H9 (cell line): ENCODE measurements at regions not wholly inside any gene's neighbourhood (a gene's known extent, or its start where the extent isn't known, plus 50 kb on each side); places are given as distances from the start of the nearest gene placed in this dataset.

Experiments used
- DNase-seq: peaks from one replicate; pipeline ENCODE4 v3.0.0-alpha.2; 2017
- H2AFZ ChIP-seq: one replicate; pipeline ENCODE4 v1.6.1; 2013; ENCODE audit warnings: mild to moderate bottlenecking, low read length, control low read depth, moderate library complexity
- H2AK5ac ChIP-seq: 2 replicates; pipeline ENCODE4 v1.6.1; 2013; ENCODE audit warnings: low read length, control low read depth, mixed read lengths; ENCODE audit not compliant: insufficient read length
- H2BK120ac ChIP-seq: one replicate; pipeline ENCODE4 v1.6.1; 2013; ENCODE audit warnings: low read depth, mild to moderate bottlenecking, low read length, control low read depth, inconsistent platforms; ENCODE audit not compliant: poor library complexity, severe bottlenecking
- H2BK12ac ChIP-seq: 2 replicates; pipeline ENCODE4 v1.6.1; 2013; ENCODE audit warnings: low read length, control low read depth, mixed read lengths, low read depth; ENCODE audit not compliant: insufficient read length
- H2BK15ac ChIP-seq: 2 replicates; pipeline ENCODE4 v1.6.1; 2013; ENCODE audit warnings: low read depth, low read length, control low read depth
- H2BK20ac ChIP-seq: one replicate; pipeline ENCODE4 v1.6.1; 2013; ENCODE audit warnings: low read depth, mild to moderate bottlenecking, low read length, control low read depth, inconsistent platforms; ENCODE audit not compliant: poor library complexity, severe bottlenecking
- H2BK5ac ChIP-seq: 2 replicates; pipeline ENCODE4 v1.6.1; 2013; ENCODE audit warnings: low read length, control low read depth, mixed read lengths; ENCODE audit not compliant: insufficient read length
- H3K14ac ChIP-seq: 2 replicates; pipeline ENCODE4 v1.6.1; 2013; ENCODE audit warnings: low read length, control low read depth; ENCODE audit not compliant: insufficient read depth
- H3K18ac ChIP-seq: 2 replicates; pipeline ENCODE4 v1.6.1; 2013; ENCODE audit warnings: low read depth, mild to moderate bottlenecking, mixed read lengths, low read length, control low read depth; ENCODE audit not compliant: insufficient read length
- H3K23ac ChIP-seq: 2 replicates; pipeline ENCODE4 v1.6.1; 2013; ENCODE audit warnings: low read length, control low read depth, mixed read lengths, low read depth; ENCODE audit not compliant: insufficient read length
- H3K23me2 ChIP-seq: 2 replicates; pipeline ENCODE4 v1.6.1; 2013; ENCODE audit warnings: low read depth, mild to moderate bottlenecking, mixed read lengths, low read length, control low read depth; ENCODE audit not compliant: insufficient read length, poor library complexity, severe bottlenecking
- H3K27ac ChIP-seq: 2 replicates; pipeline ENCODE4 v1.5.1; 2013; ENCODE audit warnings: low read length, control low read depth, mixed read lengths, low read depth; ENCODE audit not compliant: insufficient read length
- H3K27me3 ChIP-seq: 2 replicates; pipeline ENCODE4 v1.6.1; 2013; ENCODE audit warnings: low read length, control low read depth, inconsistent platforms; ENCODE audit not compliant: insufficient read depth
- H3K4ac ChIP-seq: 2 replicates; pipeline ENCODE4 v1.6.1; 2013; ENCODE audit warnings: low read depth, mild to moderate bottlenecking, control low read depth, inconsistent platforms, low read length, moderate library complexity
- H3K4me1 ChIP-seq: 2 replicates; pipeline ENCODE4 v1.6.1; 2013; ENCODE audit warnings: low read length, control low read depth, inconsistent platforms; ENCODE audit not compliant: insufficient read depth
- H3K4me2 ChIP-seq: 2 replicates; pipeline ENCODE4 v1.6.1; 2013; ENCODE audit warnings: low read length, control low read depth, mixed read lengths; ENCODE audit not compliant: insufficient read length, insufficient read depth
- H3K56ac ChIP-seq: 2 replicates; pipeline ENCODE4 v1.6.1; 2013; ENCODE audit warnings: low read depth, mild to moderate bottlenecking, mixed read lengths, low read length, control low read depth; ENCODE audit not compliant: insufficient read length
- H3K79me1 ChIP-seq: 2 replicates; pipeline ENCODE4 v1.6.1; 2013; ENCODE audit warnings: low read depth, mild to moderate bottlenecking, moderate library complexity, low read length, control low read depth, inconsistent platforms; ENCODE audit not compliant: insufficient read depth, poor library complexity, severe bottlenecking
- H3K79me2 ChIP-seq: 2 replicates; pipeline ENCODE4 v1.6.1; 2013; ENCODE audit warnings: low read length, control low read depth, inconsistent platforms; ENCODE audit not compliant: insufficient read depth
- H3K9ac ChIP-seq: 2 replicates; pipeline ENCODE4 v1.6.1; 2013; ENCODE audit warnings: low read length, control low read depth, mixed read lengths; ENCODE audit not compliant: insufficient read length; ENCODE audit errors: extremely low read depth
- H3K9me3 ChIP-seq: one replicate; pipeline ENCODE4 v1.6.1; 2013; ENCODE audit warnings: low read depth, low read length, inconsistent platforms; ENCODE audit not compliant: control insufficient read depth
- H3T11ph ChIP-seq: one replicate; pipeline ENCODE4 v1.6.1; 2013; ENCODE audit warnings: mild to moderate bottlenecking, low read length, control low read depth, inconsistent platforms
- H4K20me1 ChIP-seq: one replicate; pipeline ENCODE4 v1.6.1; 2013; ENCODE audit not compliant: control insufficient read depth, insufficient read length, insufficient read depth
- H4K5ac ChIP-seq: 2 replicates; pipeline ENCODE4 v1.6.1; 2013; ENCODE audit warnings: low read depth, mild to moderate bottlenecking, mixed read lengths, low read length, control low read depth; ENCODE audit not compliant: insufficient read length
- H4K8ac ChIP-seq: replicated peaks from 2 replicates; pipeline ENCODE4 v1.6.1; 2013; ENCODE audit warnings: low read length, control low read depth, mixed read lengths, low read depth; ENCODE audit not compliant: insufficient read length
- H4K91ac ChIP-seq: 2 replicates; pipeline ENCODE4 v1.6.1; 2013; ENCODE audit warnings: low read depth, mild to moderate bottlenecking, moderate library complexity, mixed read lengths, low read length, control low read depth; ENCODE audit not compliant: insufficient read length
- H3K27ac Mint-ChIP-seq, 3 experiments: 2 replicates in 2 of 3; 3 replicates in 1 of 3; pipeline ENCODE4 v1.8.0; 2020 to 2021; ENCODE audit warnings: mixed read lengths in 3 of 3, mild to moderate bottlenecking in 1 of 3, moderate library complexity in 1 of 3
- H3K27me3 Mint-ChIP-seq: 2 replicates; pipeline ENCODE4 v1.8.0; 2021; ENCODE audit warnings: low read depth, mild to moderate bottlenecking, moderate library complexity, mixed read lengths
- H3K36me3 Mint-ChIP-seq, 3 experiments: 2 replicates in 2 of 3; 3 replicates in 1 of 3; pipeline ENCODE4 v1.8.0; 2020 to 2021; ENCODE audit warnings: low read depth in 3 of 3, mixed read lengths in 3 of 3; ENCODE audit not compliant: insufficient read depth in 1 of 3
- H3K4me1 Mint-ChIP-seq, 2 experiments: 2 replicates each; pipeline ENCODE4 v1.8.0; 2020; ENCODE audit warnings: mixed read lengths in 2 of 2
- H3K4me3 Mint-ChIP-seq, 2 experiments: 2 replicates in 1 of 2; 3 replicates in 1 of 2; pipeline ENCODE4 v1.8.0; 2020 to 2021; ENCODE audit warnings: mild to moderate bottlenecking in 2 of 2, mixed read lengths in 2 of 2, moderate library complexity in 1 of 2
- H3K9me3 Mint-ChIP-seq, 2 experiments: 2 replicates in 1 of 2; 3 replicates in 1 of 2; pipeline ENCODE4 v1.8.0; 2020; ENCODE audit warnings: mild to moderate bottlenecking in 2 of 2, mixed read lengths in 2 of 2, moderate library complexity in 1 of 2
- TF ChIP-seq, protein P1 (sequence below): fragments of 200-600 bp; sonication (generic); conservative IDR thresholded peaks from 3 replicates; pipeline ENCODE4 v1.8.0; 2021; ENCODE audit warnings: antibody characterized with exemption, mild to moderate bottlenecking

DNA sequence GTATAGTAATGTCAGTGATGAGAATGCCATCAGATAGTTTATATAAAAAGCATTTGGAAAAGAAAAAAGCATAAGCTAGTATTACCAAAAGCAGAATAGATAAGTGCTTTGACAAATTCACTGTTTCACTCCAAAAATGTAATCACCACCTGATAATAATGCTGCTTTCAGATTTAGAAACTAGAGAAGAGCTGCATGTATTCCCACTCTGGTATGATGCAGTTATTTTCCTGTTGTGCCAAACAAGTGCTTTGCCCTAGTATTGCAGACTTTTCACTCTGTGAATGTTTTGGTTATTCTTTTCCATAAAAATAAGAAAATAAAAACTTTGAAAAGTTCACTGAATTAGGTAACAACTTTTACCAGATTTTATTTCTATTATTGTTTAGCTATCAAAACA is 267.7 kb upstream of the TET2 start:
- no peaks in the 10 kb centered on the region for H3K36me3 Mint-ChIP-seq
- H3K4me1 Mint-ChIP-seq = no peaks in the 10 kb centered on the region

More for the DNA sequence above, 267.7 kb upstream of the TET2 start:
- Mint-ChIP-seq H3K9me3 (no peaks in the 10 kb centered on the region), H3K27me3 (peaks cover 7% of the 10 kb centered on the region), H3K4me3 (no peak overlapping the region), H3K27ac (no peak overlapping the region)
- no peak overlapping the region for H3K23ac ChIP-seq
- H4K20me1 ChIP-seq = no peaks in the 10 kb centered on the region
- H3K9me3 ChIP-seq = no peaks in the 10 kb centered on the region
- H2AK5ac ChIP-seq = no peak overlapping the region
- H4K8ac ChIP-seq = no peak overlapping the region
- no peak overlapping the region for H4K5ac ChIP-seq
- DNase-seq = no peak
- no peak overlapping the region for H3K4me2 ChIP-seq
- no peak overlapping the region for H3T11ph ChIP-seq
- no peak overlapping the region for H3K9ac ChIP-seq
- H3K4me1 ChIP-seq = no peaks in the 10 kb centered on the region; the same call in 1 of the 2 replicates
- no peak overlapping the region for H4K91ac ChIP-seq
- TF ChIP-seq, protein P1, sequence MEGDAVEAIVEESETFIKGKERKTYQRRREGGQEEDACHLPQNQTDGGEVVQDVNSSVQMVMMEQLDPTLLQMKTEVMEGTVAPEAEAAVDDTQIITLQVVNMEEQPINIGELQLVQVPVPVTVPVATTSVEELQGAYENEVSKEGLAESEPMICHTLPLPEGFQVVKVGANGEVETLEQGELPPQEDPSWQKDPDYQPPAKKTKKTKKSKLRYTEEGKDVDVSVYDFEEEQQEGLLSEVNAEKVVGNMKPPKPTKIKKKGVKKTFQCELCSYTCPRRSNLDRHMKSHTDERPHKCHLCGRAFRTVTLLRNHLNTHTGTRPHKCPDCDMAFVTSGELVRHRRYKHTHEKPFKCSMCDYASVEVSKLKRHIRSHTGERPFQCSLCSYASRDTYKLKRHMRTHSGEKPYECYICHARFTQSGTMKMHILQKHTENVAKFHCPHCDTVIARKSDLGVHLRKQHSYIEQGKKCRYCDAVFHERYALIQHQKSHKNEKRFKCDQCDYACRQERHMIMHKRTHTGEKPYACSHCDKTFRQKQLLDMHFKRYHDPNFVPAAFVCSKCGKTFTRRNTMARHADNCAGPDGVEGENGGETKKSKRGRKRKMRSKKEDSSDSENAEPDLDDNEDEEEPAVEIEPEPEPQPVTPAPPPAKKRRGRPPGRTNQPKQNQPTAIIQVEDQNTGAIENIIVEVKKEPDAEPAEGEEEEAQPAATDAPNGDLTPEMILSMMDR = no peak
- H3K27ac ChIP-seq = no peak overlapping the region
- no peak overlapping the region for H3K18ac ChIP-seq
- H3K56ac ChIP-seq = no peak overlapping the region
- no peak overlapping the region for H2BK12ac ChIP-seq
- no peaks in the 10 kb centered on the region for H3K79me1 ChIP-seq
- H2BK5ac ChIP-seq = no peak overlapping the region
- H3K79me2 ChIP-seq = no peaks in the 10 kb centered on the region
- no peaks in the 10 kb centered on the region for H3K27me3 ChIP-seq
- no peak overlapping the region for H2BK120ac ChIP-seq
- H3K14ac ChIP-seq = no peak overlapping the region
- no peak overlapping the region for H3K4ac ChIP-seq
- H2AFZ ChIP-seq = no peak overlapping the region
- H2BK20ac ChIP-seq = no peak overlapping the region
- H2BK15ac ChIP-seq = no peak overlapping the region
- no peaks in the 10 kb centered on the region for H3K23me2 ChIP-seq
